ENCODE measurements at regions not wholly inside any gene's neighbourhood (a gene's known extent, or its start where the extent isn't known, plus 50 kb on each side); places are given as distances from the start of the nearest gene placed in this dataset.

GRCh38 chr22:47344414-47344813 is 582.0 kb downstream of the TBC1D22A start:
- TF ChIP-seq EZH2phosphoT487 (conservative IDR thresholded peaks at IDR 0.05; ENCODE audit: low read length) (no peak), CTCF (IDR thresholded peaks at IDR 0.05; ENCODE audit: insufficient read depth, low read length, poor library complexity, severe bottlenecking) (no peak)
